Mucosa of rectum (tissue), 2 donors: ENCODE measurements at regions not wholly inside any gene's neighbourhood (a gene's known extent, or its start where the extent isn't known, plus 50 kb on each side); places are given as distances from the start of the nearest gene placed in this dataset.
"Not testable (repeated sequence)": the region's sequence is repeated elsewhere in the genome, so short reads cannot be mapped to it uniquely, and the experiment has no call there.

ENCODE experiments used
- H3K27ac ChIP-seq, 2 donors: one replicate each; pipeline ENCODE4 v1.7.0; 2013; ENCODE audit warnings: inconsistent platforms in 2 of 2, low read depth in 2 of 2, low read length in 2 of 2
- H3K27me3 ChIP-seq, 2 donors: one replicate each; pipeline ENCODE4 v1.7.0; 2013; ENCODE audit warnings: low read length in 2 of 2; ENCODE audit not compliant: control insufficient read depth in 2 of 2, insufficient read depth in 2 of 2
- H3K36me3 ChIP-seq, 2 donors: one replicate each; pipeline ENCODE4 v1.7.0; 2013; ENCODE audit warnings: low read length in 2 of 2; ENCODE audit not compliant: control insufficient read depth in 2 of 2, insufficient read depth in 2 of 2
- H3K4me1 ChIP-seq, 2 donors: one replicate each; pipeline ENCODE4 v1.7.0; 2013; ENCODE audit warnings: low read length in 2 of 2, mild to moderate bottlenecking in 1 of 2; ENCODE audit not compliant: control insufficient read depth in 2 of 2, insufficient read depth in 2 of 2
- H3K4me3 ChIP-seq, 2 donors: one replicate each; pipeline ENCODE4 v1.7.0; 2013; ENCODE audit warnings: low read length in 2 of 2
- H3K9ac ChIP-seq, 2 donors: one replicate each; pipeline ENCODE4 v1.7.0; 2013; ENCODE audit warnings: low read length in 2 of 2, low read depth in 1 of 2, mild to moderate bottlenecking in 1 of 2
- H3K9me3 ChIP-seq, 2 donors: one replicate each; pipeline ENCODE4 v1.7.0; 2013; ENCODE audit warnings: low read length in 2 of 2; ENCODE audit not compliant: control insufficient read depth in 2 of 2
- donor health status: healthy.
- donor health status: Normal muscosa, but diverticular disease.

- Histone ChIP-seq H3K4me1 (no peaks in the 10 kb centered on the region), H3K36me3 (no peaks in the 10 kb centered on the region), H3K27me3 (no peaks in the 10 kb centered on the region), H3K27ac (no peak overlapping the region), H3K9ac (no peak overlapping the region), H3K4me3 (no peak overlapping the region), H3K9me3 (no peaks in the 10 kb centered on the region)
These were observed 263.5 kb upstream of the PODXL start for GRCh38 chr7:131819891-131820290.

- Histone ChIP-seq H3K9me3 (no peaks in the 10 kb centered on the region), H3K27ac (no peak overlapping the region), H3K4me3 (no peak overlapping the region)
These were observed 260.1 kb upstream of the PODXL start for GRCh38 chr7:131816391-131817007.

GRCh38 chr7:131808736-131809135 is 252.3 kb upstream of the PODXL start:
- no peaks in the 10 kb centered on the region for H3K27me3 ChIP-seq

More at GRCh38 chr7:131816391-131817007, 260.1 kb upstream of the PODXL start:
- Histone ChIP-seq H3K27me3 (no peaks in the 10 kb centered on the region), H3K9ac (no peak overlapping the region), H3K4me1 (no peaks in the 10 kb centered on the region), H3K36me3 (no peaks in the 10 kb centered on the region)

GRCh38 chr7:131808156-131808555 is 251.7 kb upstream of the PODXL start:
- not testable (repeated sequence) for H3K36me3 ChIP-seq, H3K27me3 ChIP-seq, H3K9me3 ChIP-seq, H3K4me1 ChIP-seq, H3K27ac ChIP-seq, H3K4me3 ChIP-seq, H3K9ac ChIP-seq

More at GRCh38 chr7:131808736-131809135, 252.3 kb upstream of the PODXL start:
- H3K36me3 ChIP-seq, result no peaks in the 10 kb centered on the region
- H3K27ac ChIP-seq, result no peak overlapping the region
- no peaks in the 10 kb centered on the region for H3K4me1 ChIP-seq
- H3K9ac ChIP-seq, result no peak overlapping the region
- no peak overlapping the region for H3K4me3 ChIP-seq
- H3K9me3 ChIP-seq, result no peaks in the 10 kb centered on the region

- no peak overlapping the region for H3K27ac ChIP-seq
- H3K36me3 ChIP-seq, result no peaks in the 10 kb centered on the region
- H3K4me1 ChIP-seq, result no peaks in the 10 kb centered on the region
- no peaks in the 10 kb centered on the region for H3K27me3 ChIP-seq
- no peak overlapping the region for H3K9ac ChIP-seq
- H3K9me3 ChIP-seq, result no peaks in the 10 kb centered on the region
- no peak overlapping the region for H3K4me3 ChIP-seq
These were observed 247.4 kb upstream of the PODXL start for GRCh38 chr7:131803816-131804215.

GRCh38 chr7:131802195-131802864 is 245.9 kb upstream of the PODXL start:
- H3K4me3 ChIP-seq, result no peak overlapping the region
- no peak overlapping the region for H3K27ac ChIP-seq
- no peaks in the 10 kb centered on the region for H3K27me3 ChIP-seq
- H3K4me1 ChIP-seq, result no peaks in the 10 kb centered on the region
- no peaks in the 10 kb centered on the region for H3K36me3 ChIP-seq
- no peak overlapping the region for H3K9ac ChIP-seq
- no peaks in the 10 kb centered on the region for H3K9me3 ChIP-seq

GRCh38 chr7:131800531-131800930 is 244.1 kb upstream of the PODXL start:
- Histone ChIP-seq H3K4me3 (no peak overlapping the region), H3K9me3 (no peaks in the 10 kb centered on the region), H3K4me1 (no peaks in the 10 kb centered on the region), H3K27me3 (no peaks in the 10 kb centered on the region), H3K27ac (no peak overlapping the region), H3K36me3 (no peaks in the 10 kb centered on the region), H3K9ac (no peak overlapping the region)

GRCh38 chr7:131800008-131800407 is 243.6 kb upstream of the PODXL start:
- no peak overlapping the region for H3K4me3 ChIP-seq
- H3K4me1 ChIP-seq, result no peaks in the 10 kb centered on the region
- no peaks in the 10 kb centered on the region for H3K36me3 ChIP-seq
- no peak overlapping the region for H3K27ac ChIP-seq
- no peaks in the 10 kb centered on the region for H3K9me3 ChIP-seq
- H3K9ac ChIP-seq, result no peak overlapping the region
- H3K27me3 ChIP-seq, result no peaks in the 10 kb centered on the region

GRCh38 chr7:131797841-131798240 is 241.4 kb upstream of the PODXL start:
- no peak overlapping the region for H3K9ac ChIP-seq
- H3K9me3 ChIP-seq, result no peaks in the 10 kb centered on the region

GRCh38 chr7:131795400-131795799 is 239.0 kb upstream of the PODXL start:
- Histone ChIP-seq H3K27me3 (peaks cover 0 to 2% of the 10 kb centered on the region in 2 donors), H3K9me3 (no peaks in the 10 kb centered on the region), H3K36me3 (no peaks in the 10 kb centered on the region), H3K9ac (no peak overlapping the region), H3K4me1 (no peaks in the 10 kb centered on the region), H3K27ac (no peak overlapping the region), H3K4me3 (no peak overlapping the region)

More at GRCh38 chr7:131797841-131798240, 241.4 kb upstream of the PODXL start:
- Histone ChIP-seq H3K36me3 (no peaks in the 10 kb centered on the region), H3K27me3 (no peaks in the 10 kb centered on the region), H3K4me1 (no peaks in the 10 kb centered on the region), H3K4me3 (no peak overlapping the region), H3K27ac (no peak overlapping the region)
